GM12874 (cell line): ENCODE measurements at regions not wholly inside any gene's neighbourhood (a gene's known extent, or its start where the extent isn't known, plus 50 kb on each side); places are given as distances from the start of the nearest gene placed in this dataset.

Experiments
- TF ChIP-seq, protein P1 (sequence below): IDR thresholded peaks from 2 replicates; pipeline ENCODE4 v1.5.1; 2011; ENCODE audit warnings: low read depth, mild to moderate bottlenecking, control low read depth, low read length, moderate library complexity; ENCODE audit not compliant: insufficient read depth

DNA sequence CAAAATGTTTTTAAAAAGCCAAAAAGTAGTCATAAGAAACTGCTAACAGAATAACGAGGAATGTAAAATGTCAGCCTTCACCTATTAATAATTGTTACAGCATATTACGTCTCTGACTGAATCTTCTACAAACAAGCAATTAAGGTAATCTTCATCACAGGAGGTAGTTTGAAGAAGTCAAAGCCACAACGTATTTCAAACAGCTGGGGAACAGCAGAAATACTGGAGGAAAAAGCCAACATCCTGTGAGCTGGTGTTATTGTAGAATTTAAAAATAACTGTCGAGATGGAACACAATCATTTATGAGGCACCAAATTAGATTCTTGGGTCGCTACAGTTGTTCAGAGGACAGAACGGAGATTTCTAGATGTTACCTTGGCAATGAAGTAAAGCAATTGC lies 450.5 kb downstream of the AGTPBP1 start:
- TF ChIP-seq, protein P1, sequence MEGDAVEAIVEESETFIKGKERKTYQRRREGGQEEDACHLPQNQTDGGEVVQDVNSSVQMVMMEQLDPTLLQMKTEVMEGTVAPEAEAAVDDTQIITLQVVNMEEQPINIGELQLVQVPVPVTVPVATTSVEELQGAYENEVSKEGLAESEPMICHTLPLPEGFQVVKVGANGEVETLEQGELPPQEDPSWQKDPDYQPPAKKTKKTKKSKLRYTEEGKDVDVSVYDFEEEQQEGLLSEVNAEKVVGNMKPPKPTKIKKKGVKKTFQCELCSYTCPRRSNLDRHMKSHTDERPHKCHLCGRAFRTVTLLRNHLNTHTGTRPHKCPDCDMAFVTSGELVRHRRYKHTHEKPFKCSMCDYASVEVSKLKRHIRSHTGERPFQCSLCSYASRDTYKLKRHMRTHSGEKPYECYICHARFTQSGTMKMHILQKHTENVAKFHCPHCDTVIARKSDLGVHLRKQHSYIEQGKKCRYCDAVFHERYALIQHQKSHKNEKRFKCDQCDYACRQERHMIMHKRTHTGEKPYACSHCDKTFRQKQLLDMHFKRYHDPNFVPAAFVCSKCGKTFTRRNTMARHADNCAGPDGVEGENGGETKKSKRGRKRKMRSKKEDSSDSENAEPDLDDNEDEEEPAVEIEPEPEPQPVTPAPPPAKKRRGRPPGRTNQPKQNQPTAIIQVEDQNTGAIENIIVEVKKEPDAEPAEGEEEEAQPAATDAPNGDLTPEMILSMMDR = no peak

DNA sequence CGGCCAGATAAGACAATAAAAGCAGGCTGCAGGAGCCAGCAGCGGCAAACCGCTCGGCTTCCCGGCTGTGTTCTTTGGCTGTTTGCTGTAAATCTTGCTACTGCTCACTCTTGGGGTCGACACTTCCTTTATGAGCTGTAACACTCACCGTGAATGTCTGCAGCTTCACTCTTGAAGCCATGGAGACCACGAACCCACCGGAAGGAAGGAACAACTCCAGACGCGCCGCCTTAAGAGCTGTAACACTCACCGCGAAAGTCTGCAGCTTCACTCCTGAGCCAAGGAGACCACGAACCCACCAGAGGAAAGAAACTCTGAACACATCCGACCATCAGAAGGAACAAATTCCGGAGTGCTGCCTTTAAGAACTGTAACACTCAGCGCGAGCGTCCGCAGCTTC lies 451.7 kb downstream of the AGTPBP1 start:
- TF ChIP-seq, protein P1 = no peak

DNA sequence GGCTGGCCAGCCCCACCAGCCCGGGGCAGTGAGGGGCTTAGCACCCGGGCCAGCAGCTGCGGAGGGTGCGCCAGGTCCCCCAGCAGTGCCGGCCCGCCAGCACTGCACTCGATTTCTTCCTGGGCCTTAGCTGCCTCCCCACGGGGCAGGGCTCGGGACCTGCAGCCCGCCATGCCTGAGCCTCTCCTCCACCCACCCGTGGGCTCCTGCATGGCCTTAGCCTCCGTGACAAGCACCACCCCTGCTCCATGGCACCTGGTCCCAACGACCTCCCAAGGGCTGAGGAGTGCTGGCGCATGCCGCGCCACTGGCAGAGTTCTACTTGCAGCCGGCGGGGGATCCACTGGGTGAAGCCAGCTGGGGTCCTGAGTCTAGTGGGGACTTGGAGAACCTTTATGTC lies 452.6 kb downstream of the AGTPBP1 start:
- TF ChIP-seq, protein P1 = no peak

- TF ChIP-seq, protein P1 = no peak
These were observed 458.3 kb downstream of the AGTPBP1 start for GRCh38 chr9:85283421-85283820.

- TF ChIP-seq, protein P1 = no peak
These were observed 463.0 kb downstream of the AGTPBP1 start for GRCh38 chr9:85278769-85279168.

- TF ChIP-seq, protein P1 = no peak
These were observed 465.0 kb downstream of the AGTPBP1 start for GRCh38 chr9:85276741-85277140.

DNA sequence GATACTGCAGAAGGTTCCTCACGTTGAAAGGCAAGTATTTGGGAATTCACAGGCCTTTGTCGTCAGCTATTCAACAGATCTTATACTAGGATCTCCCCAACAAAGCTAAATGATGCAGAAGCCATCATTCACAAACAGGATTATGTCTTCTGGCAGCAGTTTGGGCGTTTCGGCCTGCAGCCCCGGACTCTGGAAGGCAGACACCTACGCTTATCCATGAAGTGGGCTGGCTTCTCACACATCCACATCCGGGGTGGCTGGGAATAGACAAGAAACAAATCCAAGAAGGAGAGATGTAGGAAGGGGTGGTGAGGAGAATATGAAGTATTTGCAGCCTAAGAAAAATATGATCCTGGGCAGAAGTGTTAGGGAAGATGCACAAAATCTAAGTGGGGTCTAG lies 471.9 kb downstream of the AGTPBP1 start:
- TF ChIP-seq, protein P1 = no peak

GRCh38 chr9:85268131-85268530 lies 473.6 kb downstream of the AGTPBP1 start:
- TF ChIP-seq, protein P1 = no peak
